ENCODE measurements at regions not wholly inside any gene's neighbourhood (a gene's known extent, or its start where the extent isn't known, plus 50 kb on each side); places are given as distances from the start of the nearest gene placed in this dataset.
"Not testable (repeated sequence)": the region's sequence is repeated elsewhere in the genome, so short reads cannot be mapped to it uniquely, and the experiment has no call there.

DNA sequence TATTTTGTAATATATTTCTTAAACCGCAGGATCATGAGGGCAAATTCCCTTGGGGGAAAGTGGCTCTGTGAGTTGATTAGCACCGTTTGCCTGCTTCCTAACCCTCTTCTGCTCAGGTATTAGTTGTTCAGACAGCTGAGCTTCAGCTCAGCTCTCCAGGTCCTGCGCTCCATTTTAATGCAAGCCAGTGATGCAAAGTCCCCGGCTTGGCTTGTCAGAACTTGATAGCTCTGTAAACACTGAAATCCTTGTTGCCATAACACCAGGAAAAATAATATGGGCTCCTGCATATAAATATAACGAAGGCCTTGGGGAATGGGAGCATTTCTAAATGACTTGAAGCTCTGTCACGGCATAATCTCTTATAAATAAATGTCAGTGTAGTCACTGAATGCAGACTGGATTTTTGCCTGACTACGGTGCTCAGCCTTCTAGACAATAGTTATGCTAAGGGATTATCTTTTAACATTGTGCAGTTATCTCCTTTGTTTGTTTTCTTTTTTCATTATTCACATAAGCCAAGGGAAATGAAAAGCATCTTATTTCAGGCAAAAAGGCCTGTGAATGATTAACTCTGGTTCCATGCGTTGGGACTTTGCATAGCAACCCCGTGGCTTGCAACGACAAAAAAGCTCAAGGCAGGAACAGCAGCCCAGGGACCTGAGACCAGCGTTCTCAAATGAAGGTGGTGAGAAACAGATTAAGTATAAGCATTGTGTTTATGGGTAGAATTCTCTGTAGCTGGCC lies 253.2 kb downstream of the SPRY1 start:
- no peak overlapping the region for H3K9ac ChIP-seq (ENCODE audit: low read length)
- no peaks in the 10 kb centered on the region for H3K36me3 ChIP-seq (ENCODE audit: control insufficient read depth, insufficient read depth, low read length)
- H3K4me1 ChIP-seq (ENCODE audit: control insufficient read depth, insufficient read depth, low read length) = peaks cover 21% of the 10 kb centered on the region
- H3K27ac ChIP-seq (ENCODE audit: low read depth, low read length) = peak overlapping the region; percentile 88
- H3K4me3 ChIP-seq (ENCODE audit: low read length) = peak overlapping the region; percentile 41
- no peaks in the 10 kb centered on the region for H3K27me3 ChIP-seq (ENCODE audit: control insufficient read depth, insufficient read depth, low read length)

DNA sequence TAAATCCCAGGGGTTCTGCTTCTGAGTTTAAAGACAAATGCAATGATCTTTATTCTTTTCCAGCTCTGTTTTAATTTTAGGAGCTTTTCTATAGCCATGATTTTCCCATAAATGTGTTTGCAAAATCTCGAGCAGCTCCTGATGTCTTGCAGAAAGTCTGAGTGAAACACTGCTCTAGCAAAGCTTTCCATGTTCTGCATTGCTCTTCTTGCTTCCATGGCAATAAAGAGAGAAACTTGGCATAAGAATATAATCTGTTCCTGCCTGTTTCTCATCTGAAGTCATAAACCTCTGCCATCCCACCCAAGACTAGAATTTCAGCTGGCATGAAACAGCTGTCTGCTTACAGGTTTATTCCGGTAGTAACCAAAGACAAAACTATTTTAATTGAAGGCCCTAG lies 254.5 kb downstream of the SPRY1 start:
- no peaks in the 10 kb centered on the region for H3K27me3 ChIP-seq (ENCODE audit: control insufficient read depth, insufficient read depth, low read length)
- no peaks in the 10 kb centered on the region for H3K36me3 ChIP-seq (ENCODE audit: control insufficient read depth, insufficient read depth, low read length)
- no peak overlapping the region for H3K9ac ChIP-seq (ENCODE audit: low read length)
- H3K27ac ChIP-seq (ENCODE audit: low read depth, low read length) = peak overlapping the region; percentile 88
- H3K4me1 ChIP-seq (ENCODE audit: control insufficient read depth, insufficient read depth, low read length) = peaks cover 21% of the 10 kb centered on the region
- H3K4me3 ChIP-seq (ENCODE audit: low read length) = no peak overlapping the region

DNA sequence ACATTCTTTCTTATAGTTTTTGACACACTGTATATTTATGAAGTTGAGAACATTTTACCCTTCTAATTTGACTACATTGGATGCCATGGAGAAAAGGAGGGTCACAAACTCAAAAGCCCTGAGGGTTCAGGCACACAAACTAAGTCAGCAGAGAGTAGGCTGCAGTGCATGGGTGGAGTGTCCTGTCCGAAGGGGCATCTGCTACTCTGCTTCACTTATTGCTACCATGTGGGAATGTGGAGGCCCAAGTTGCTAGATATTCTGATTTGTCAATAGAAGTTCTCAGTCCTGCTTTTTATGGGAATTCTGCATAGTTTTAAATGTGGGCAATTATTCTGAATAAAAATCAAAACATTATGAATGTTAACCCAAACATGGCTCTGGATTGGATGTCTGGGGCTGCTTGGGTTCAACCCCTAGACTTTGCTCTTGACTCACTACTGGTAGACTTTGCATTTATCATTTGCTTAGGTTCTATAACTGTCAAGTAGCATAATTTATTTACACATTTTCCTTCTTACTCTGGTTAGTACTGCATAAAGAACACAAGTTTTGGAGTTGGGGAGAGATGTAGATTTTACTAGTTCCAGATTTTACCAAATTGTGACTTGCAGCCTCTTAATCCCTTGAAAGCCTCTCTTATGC lies 255.1 kb downstream of the SPRY1 start:
- H3K4me3 ChIP-seq (ENCODE audit: low read length) = peak overlapping the region; percentile 39
- H3K27me3 ChIP-seq (ENCODE audit: control insufficient read depth, insufficient read depth, low read length) = no peaks in the 10 kb centered on the region
- no peak overlapping the region for H3K9ac ChIP-seq (ENCODE audit: low read length)
- H3K27ac ChIP-seq (ENCODE audit: low read depth, low read length) = peak overlapping the region; percentile 58
- no peaks in the 10 kb centered on the region for H3K36me3 ChIP-seq (ENCODE audit: control insufficient read depth, insufficient read depth, low read length)
- peaks cover 21% of the 10 kb centered on the region for H3K4me1 ChIP-seq (ENCODE audit: control insufficient read depth, insufficient read depth, low read length)

DNA sequence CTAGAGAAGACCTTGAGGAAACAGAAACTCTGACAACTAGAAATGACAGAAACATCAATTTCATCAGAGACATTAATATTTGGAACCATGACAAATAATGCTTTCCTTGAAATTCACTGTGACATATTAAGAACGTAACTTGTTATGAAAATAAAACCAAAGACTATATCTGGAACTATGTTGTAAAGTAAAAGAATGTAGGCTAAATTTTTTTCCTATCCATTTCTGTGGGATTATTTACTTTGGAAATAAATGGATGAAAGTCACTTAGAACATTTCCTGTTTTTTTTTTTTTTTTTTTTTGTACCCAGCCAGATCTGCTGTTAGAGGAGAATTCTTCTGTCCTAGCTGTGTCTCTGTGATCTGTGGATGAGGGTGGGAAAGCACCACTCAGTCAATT lies 255.9 kb downstream of the SPRY1 start:
- Histone ChIP-seq H3K4me1 (ENCODE audit: control insufficient read depth, insufficient read depth, low read length) (peaks cover 21% of the 10 kb centered on the region), H3K4me3 (ENCODE audit: low read length) (no peak overlapping the region), H3K27ac (ENCODE audit: low read depth, low read length) (no peak overlapping the region), H3K9ac (ENCODE audit: low read length) (no peak overlapping the region), H3K27me3 (ENCODE audit: control insufficient read depth, insufficient read depth, low read length) (no peaks in the 10 kb centered on the region), H3K36me3 (ENCODE audit: control insufficient read depth, insufficient read depth, low read length) (no peaks in the 10 kb centered on the region)

DNA sequence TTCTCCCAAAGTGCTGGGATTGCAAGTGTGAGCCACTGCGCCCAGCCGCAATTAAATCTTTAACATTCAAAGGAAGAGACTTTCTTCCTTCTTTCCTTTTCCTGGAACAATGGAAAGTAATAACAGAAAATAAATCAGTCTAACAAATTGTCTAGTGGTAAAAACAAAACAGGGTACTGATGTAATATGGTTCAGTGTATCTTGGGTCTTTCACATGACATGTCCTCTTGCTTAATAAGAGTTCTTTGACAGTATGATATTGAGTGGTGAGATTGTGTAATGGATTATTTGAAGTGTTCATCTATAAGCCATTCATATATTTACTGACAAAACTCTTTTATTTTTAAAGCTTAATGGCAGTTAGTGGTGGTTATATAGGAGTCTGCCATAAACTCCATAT lies 256.6 kb downstream of the SPRY1 start:
- Histone ChIP-seq H3K4me1 (ENCODE audit: control insufficient read depth, insufficient read depth, low read length) (peaks cover 21% of the 10 kb centered on the region), H3K27ac (ENCODE audit: low read depth, low read length) (no peak overlapping the region), H3K27me3 (ENCODE audit: control insufficient read depth, insufficient read depth, low read length) (no peaks in the 10 kb centered on the region), H3K4me3 (ENCODE audit: low read length) (no peak overlapping the region), H3K9ac (ENCODE audit: low read length) (no peak overlapping the region), H3K36me3 (ENCODE audit: control insufficient read depth, insufficient read depth, low read length) (no peaks in the 10 kb centered on the region)

DNA sequence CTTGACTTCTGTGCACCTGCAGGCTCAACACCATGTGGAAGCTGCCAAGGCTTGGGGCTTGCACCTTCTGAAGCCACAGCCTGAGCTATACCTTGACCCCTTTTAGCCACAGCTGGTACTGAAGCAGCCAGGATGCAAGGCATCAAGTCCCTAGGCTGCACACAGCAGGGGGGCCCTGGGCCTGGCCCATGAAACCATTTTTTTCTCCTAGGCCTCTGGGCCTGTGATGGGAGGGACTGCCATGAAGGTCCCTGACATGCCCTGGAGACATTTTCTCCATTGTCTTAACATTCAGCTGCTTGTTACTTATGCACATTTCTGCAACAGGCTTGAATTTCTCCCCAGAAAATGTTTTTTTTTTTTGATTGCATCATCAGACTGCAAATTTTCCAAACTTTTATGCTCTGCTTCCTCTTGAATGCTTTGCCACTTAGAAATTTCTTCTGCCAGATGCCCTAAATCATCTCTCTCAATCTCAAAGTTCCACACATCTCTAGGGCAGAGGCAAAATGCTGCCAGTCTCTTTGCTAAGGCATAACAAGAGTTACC lies 260.2 kb downstream of the SPRY1 start:
- not testable (repeated sequence) for H3K27me3 ChIP-seq (ENCODE audit: control insufficient read depth, insufficient read depth, low read length); H3K36me3 ChIP-seq (ENCODE audit: control insufficient read depth, insufficient read depth, low read length); H3K4me1 ChIP-seq (ENCODE audit: control insufficient read depth, insufficient read depth, low read length); H3K9ac ChIP-seq (ENCODE audit: low read length); H3K27ac ChIP-seq (ENCODE audit: low read depth, low read length); H3K4me3 ChIP-seq (ENCODE audit: low read length)

DNA sequence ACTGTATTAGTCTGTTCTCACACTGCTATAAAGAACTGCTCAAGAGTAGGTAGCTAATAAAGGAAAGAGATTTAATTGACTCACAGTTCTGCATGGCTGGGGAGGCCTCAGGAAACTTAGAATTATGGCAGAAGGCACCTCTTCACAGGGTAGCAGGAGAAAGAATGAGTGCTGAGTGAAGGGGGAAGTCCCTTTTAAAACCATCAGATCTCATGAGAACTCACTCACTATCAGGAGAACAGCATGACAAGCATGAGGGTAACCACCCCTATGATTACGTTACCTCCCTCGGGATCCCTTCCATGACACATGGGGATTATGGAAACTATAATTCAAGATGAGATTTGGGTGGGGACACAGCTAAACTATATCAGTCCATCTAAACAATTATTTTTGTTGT lies 261.0 kb downstream of the SPRY1 start:
- H3K27me3 ChIP-seq (ENCODE audit: control insufficient read depth, insufficient read depth, low read length); H3K9ac ChIP-seq (ENCODE audit: low read length); H3K4me1 ChIP-seq (ENCODE audit: control insufficient read depth, insufficient read depth, low read length); H3K36me3 ChIP-seq (ENCODE audit: control insufficient read depth, insufficient read depth, low read length); H3K27ac ChIP-seq (ENCODE audit: low read depth, low read length); H3K4me3 ChIP-seq (ENCODE audit: low read length): not testable (repeated sequence)

DNA sequence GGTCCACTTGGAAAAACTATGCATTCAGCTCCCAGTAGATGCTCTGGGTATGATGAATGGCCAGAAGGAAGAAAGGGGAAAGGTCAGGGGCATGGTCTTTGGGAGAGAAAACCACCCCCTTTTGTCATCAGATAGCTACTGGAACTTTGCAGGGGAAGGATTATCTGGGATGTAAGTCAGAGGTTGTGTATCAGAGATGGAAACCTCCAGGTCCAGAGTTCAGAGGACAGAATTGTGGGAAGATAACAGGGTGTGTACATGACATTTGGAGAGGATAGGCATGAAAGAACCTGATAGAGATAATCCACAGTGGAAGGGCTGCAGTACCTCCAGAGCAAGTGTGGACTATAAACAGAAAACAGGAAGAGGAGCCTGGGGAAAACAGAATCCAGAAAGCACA lies 262.7 kb downstream of the SPRY1 start:
- Histone ChIP-seq H3K4me3 (ENCODE audit: low read length) (no peak overlapping the region), H3K36me3 (ENCODE audit: control insufficient read depth, insufficient read depth, low read length) (no peaks in the 10 kb centered on the region), H3K4me1 (ENCODE audit: control insufficient read depth, insufficient read depth, low read length) (no peaks in the 10 kb centered on the region), H3K27ac (ENCODE audit: low read depth, low read length) (no peak overlapping the region), H3K9ac (ENCODE audit: low read length) (no peak overlapping the region), H3K27me3 (ENCODE audit: control insufficient read depth, insufficient read depth, low read length) (no peaks in the 10 kb centered on the region)

DNA sequence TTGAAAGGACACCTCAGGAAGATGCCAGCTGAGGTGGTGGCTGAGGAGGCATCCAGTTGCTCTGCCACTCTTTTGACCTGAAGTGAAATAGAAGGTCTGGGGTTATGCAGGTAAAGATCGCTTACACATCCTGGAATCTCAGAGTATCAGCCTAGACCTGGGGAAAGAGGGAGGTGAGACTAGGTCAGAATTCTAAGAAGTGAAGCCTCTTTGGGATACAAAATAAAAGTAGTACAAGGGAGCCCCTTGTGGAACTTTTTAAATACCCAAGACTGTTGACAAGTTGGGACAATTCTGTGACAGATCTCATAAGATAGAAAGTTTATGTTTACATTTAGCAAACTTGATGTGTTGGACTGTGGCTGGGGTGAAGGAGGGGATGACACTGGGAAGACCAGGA lies 263.1 kb downstream of the SPRY1 start:
- Histone ChIP-seq H3K4me1 (ENCODE audit: control insufficient read depth, insufficient read depth, low read length) (no peaks in the 10 kb centered on the region), H3K9ac (ENCODE audit: low read length) (no peak overlapping the region), H3K27me3 (ENCODE audit: control insufficient read depth, insufficient read depth, low read length) (no peaks in the 10 kb centered on the region), H3K27ac (ENCODE audit: low read depth, low read length) (no peak overlapping the region), H3K4me3 (ENCODE audit: low read length) (no peak overlapping the region), H3K36me3 (ENCODE audit: control insufficient read depth, insufficient read depth, low read length) (no peaks in the 10 kb centered on the region)

DNA sequence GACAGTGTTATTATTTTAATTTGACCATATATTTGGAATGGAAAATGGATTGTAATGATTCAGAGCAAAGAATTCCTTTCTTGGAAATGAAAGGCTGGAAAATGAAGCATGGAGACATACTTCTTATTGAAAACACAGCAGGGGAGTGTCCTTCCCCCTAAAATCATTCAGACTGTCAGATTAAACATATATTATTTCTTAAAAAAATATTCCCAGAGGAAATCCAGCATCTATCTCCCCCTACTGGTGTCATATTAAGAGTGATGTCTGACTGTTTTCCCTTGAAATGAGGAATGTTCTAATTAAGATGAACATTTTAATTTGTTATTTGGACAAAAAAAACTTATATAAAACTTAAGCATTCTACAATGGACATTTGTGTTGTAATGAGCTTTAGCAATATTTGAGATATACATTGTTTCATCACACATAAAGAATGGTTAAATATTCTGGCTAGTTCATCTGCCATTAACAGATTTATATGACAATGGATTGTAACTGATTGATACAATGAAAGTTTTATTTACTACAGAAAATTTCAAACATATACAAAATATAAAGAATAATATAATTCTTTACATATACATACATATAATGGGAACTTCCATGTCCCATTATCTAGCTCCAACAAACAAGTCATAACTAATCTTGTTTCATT lies 264.6 kb downstream of the SPRY1 start:
- Histone ChIP-seq H3K36me3 (ENCODE audit: control insufficient read depth, insufficient read depth, low read length) (no peaks in the 10 kb centered on the region), H3K27ac (ENCODE audit: low read depth, low read length) (no peak overlapping the region), H3K4me3 (ENCODE audit: low read length) (no peak overlapping the region), H3K27me3 (ENCODE audit: control insufficient read depth, insufficient read depth, low read length) (no peaks in the 10 kb centered on the region), H3K9ac (ENCODE audit: low read length) (no peak overlapping the region), H3K4me1 (ENCODE audit: control insufficient read depth, insufficient read depth, low read length) (no peaks in the 10 kb centered on the region)

DNA sequence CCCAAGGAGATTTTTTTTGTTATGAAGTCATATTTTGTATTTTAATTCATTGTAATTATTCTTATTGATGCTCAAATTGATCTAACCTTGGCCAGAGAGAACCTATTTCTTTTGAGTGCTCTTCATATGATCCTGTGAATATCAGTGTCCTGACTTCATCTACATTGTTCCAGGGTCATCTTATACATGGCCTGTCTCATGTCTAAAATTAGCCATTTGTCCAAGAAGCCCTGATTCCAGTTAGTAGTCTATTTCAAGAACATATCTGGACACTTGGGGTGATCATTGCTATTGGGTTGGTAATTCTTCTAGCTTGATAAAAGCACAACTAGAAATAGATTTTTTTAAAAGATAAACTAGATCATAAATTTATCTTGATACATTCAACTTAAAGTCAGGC lies 266.2 kb downstream of the SPRY1 start:
- H3K27me3 ChIP-seq (ENCODE audit: control insufficient read depth, insufficient read depth, low read length) = no peaks in the 10 kb centered on the region
- no peak overlapping the region for H3K4me3 ChIP-seq (ENCODE audit: low read length)
- no peak overlapping the region for H3K27ac ChIP-seq (ENCODE audit: low read depth, low read length)
- H3K4me1 ChIP-seq (ENCODE audit: control insufficient read depth, insufficient read depth, low read length) = no peaks in the 10 kb centered on the region
- no peaks in the 10 kb centered on the region for H3K36me3 ChIP-seq (ENCODE audit: control insufficient read depth, insufficient read depth, low read length)
- H3K9ac ChIP-seq (ENCODE audit: low read length) = no peak overlapping the region

DNA sequence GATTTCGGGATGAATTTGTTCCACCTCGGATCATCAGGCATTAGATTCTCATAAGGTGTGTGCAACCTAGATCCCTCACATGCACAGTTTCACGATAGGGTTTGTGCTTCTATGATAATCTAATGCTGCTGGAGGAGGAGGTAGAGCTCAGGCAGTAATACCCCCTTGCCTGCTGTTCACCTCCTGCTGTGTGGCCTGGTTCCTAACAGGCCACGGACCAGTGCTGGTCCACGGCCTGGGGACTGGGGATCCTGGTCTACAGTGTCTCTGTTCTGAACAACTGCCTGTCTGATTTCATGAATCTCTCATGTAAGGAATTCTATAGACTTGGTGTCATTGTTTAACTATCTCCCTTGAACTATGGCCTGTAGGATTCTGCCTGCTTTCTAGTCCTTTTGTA lies 269.9 kb downstream of the SPRY1 start:
- Histone ChIP-seq H3K27me3 (ENCODE audit: control insufficient read depth, insufficient read depth, low read length) (no peaks in the 10 kb centered on the region), H3K4me3 (ENCODE audit: low read length) (no peak overlapping the region), H3K9ac (ENCODE audit: low read length) (no peak overlapping the region), H3K36me3 (ENCODE audit: control insufficient read depth, insufficient read depth, low read length) (no peaks in the 10 kb centered on the region), H3K4me1 (ENCODE audit: control insufficient read depth, insufficient read depth, low read length) (no peaks in the 10 kb centered on the region), H3K27ac (ENCODE audit: low read depth, low read length) (no peak overlapping the region)
